GM12878 (cell line): ENCODE measurements at regions not wholly inside any gene's neighbourhood (a gene's known extent, or its start where the extent isn't known, plus 50 kb on each side); places are given as distances from the start of the nearest gene placed in this dataset.

Experiments used
- ATAC-seq: fragments of 200-7000 bp; cut with Tn5 transposase; 3 replicates; pipeline ENCODE4 v1.9.1; 2020; ENCODE audit warnings: mild to moderate bottlenecking, moderate library complexity
- BruUV-seq: library from RNA; stranded (reverse); fragments of 400-500 nt; replicated peaks from 2 replicates; lab custom pipeline; 2021; lab: Mats Ljungman, UMichigan
- CTCF ChIA-PET: fragments of 300-600 bp; sonication (Branson Sonifier 250); formaldehyde crosslinking; extraction: SDS; loops from one replicate; lab custom pipeline; 2021; ENCODE audit warnings: inconsistent platforms; lab: Yijun Ruan, JAX
- POLR2A ChIA-PET: fragments of 350-600 bp; formaldehyde crosslinking; extraction: SDS; loops from one replicate; lab custom pipeline; 2021; ENCODE audit warnings: inconsistent platforms; lab: Charles Lee
- RAD21 ChIA-PET: fragments of 300-600 bp; sonication (Branson Sonifier 250); formaldehyde crosslinking; loops from one replicate; lab custom pipeline; 2023; ENCODE audit warnings: antibody characterized with exemption; ENCODE audit not compliant: unreplicated experiment; lab: Charles Lee
- SMC1A ChIA-PET: fragments of 300-600 bp; sonication (Branson Sonifier 250); formaldehyde crosslinking; loops from one replicate; lab custom pipeline; 2023; ENCODE audit not compliant: unreplicated experiment, uncharacterized antibody; lab: Charles Lee
- DNase-seq: peaks from one replicate; pipeline ENCODE4 v3.0.0-alpha.2; 2011; ENCODE audit warnings: low read depth, low spot score
- FAIRE-seq: peaks from 3 replicates; lab custom pipeline; 2011; peaks lifted over from hg19 to GRCh38; lab: Jason Lieb, UNC
- H2AFZ ChIP-seq: 2 replicates; pipeline ENCODE4 v1.6.0; 2011; ENCODE audit warnings: low read depth, low read length, control low read depth; ENCODE audit not compliant: control insufficient read depth
- H3K27ac ChIP-seq: 2 replicates; pipeline ENCODE4 v1.5.1; 2011; ENCODE audit warnings: control low read depth; ENCODE audit not compliant: control insufficient read depth, insufficient read depth
- H3K27me3 ChIP-seq, 2 experiments: replicated peaks in 1 of 2; 2 replicates each; pipeline versions ENCODE4 v1.6.0 to v1.6.1; 2011; ENCODE audit warnings: low read length in 1 of 2; ENCODE audit not compliant: control insufficient read depth in 2 of 2, insufficient read depth in 2 of 2
- H3K36me3 ChIP-seq, 2 experiments: 2 replicates each; pipeline ENCODE4 v1.5.1; 2011; ENCODE audit warnings: low read length in 1 of 2; ENCODE audit not compliant: control insufficient read depth in 2 of 2, insufficient read depth in 2 of 2
- H3K4me1 ChIP-seq: 2 replicates; pipeline ENCODE4 v1.6.1; 2011; ENCODE audit warnings: mild to moderate bottlenecking, low read length, moderate library complexity, mixed read lengths; ENCODE audit not compliant: control insufficient read depth, insufficient read depth
- H3K4me2 ChIP-seq: 2 replicates; pipeline ENCODE4 v1.6.0; 2011; ENCODE audit warnings: control low read depth; ENCODE audit not compliant: control insufficient read depth, insufficient read depth
- H3K4me3 ChIP-seq: fragments of 200-600 bp; sonication (generic); 2 replicates; pipeline ENCODE4 v1.5.1; 2016
- H3K79me2 ChIP-seq: 2 replicates; pipeline ENCODE4 v1.6.0; 2011; ENCODE audit warnings: low read length; ENCODE audit not compliant: control insufficient read depth, insufficient read depth
- H3K9ac ChIP-seq: 2 replicates; pipeline ENCODE4 v1.8.0; 2011; ENCODE audit warnings: low read length, control low read depth, mixed read lengths; ENCODE audit not compliant: control insufficient read depth, insufficient read depth
- H3K9me3 ChIP-seq: replicated peaks from 3 replicates; pipeline ENCODE4 v1.5.1; 2011; ENCODE audit warnings: mild to moderate bottlenecking, low read length; ENCODE audit not compliant: control insufficient read depth, insufficient read depth
- H4K20me1 ChIP-seq: 2 replicates; pipeline ENCODE4 v1.6.0; 2011; ENCODE audit not compliant: control insufficient read depth, insufficient read depth
- CREM ChIP-seq: IDR thresholded peaks from 2 replicates; pipeline ENCODE4 v1.6.1; 2014; ENCODE audit warnings: antibody characterized with exemption, low read depth
- DPF2 ChIP-seq: fragments of 450-650 bp; IDR thresholded peaks from 2 replicates; pipeline ENCODE4 v1.6.1; 2017; ENCODE audit warnings: mild to moderate bottlenecking
- GATAD2B ChIP-seq: fragments of 450-650 bp; conservative IDR thresholded peaks from 2 replicates; pipeline ENCODE4 v1.6.1; 2017; ENCODE audit warnings: low read depth, mild to moderate bottlenecking, moderate library complexity
- IKZF1 ChIP-seq: fragments of 450-650 bp; conservative IDR thresholded peaks from 2 replicates; pipeline ENCODE4 v1.6.1; 2017; ENCODE audit warnings: antibody characterized with exemption, mild to moderate bottlenecking
- IRF4 ChIP-seq: IDR thresholded peaks from 2 replicates; pipeline ENCODE4 v1.6.1; 2011; ENCODE audit warnings: low read depth, low read length
- KLF5 ChIP-seq: fragments of 450-650 bp; IDR thresholded peaks from 2 replicates; pipeline ENCODE4 v1.6.1; 2014; ENCODE audit warnings: mild to moderate bottlenecking; ENCODE audit not compliant: partially characterized antibody
- MTA2 ChIP-seq: fragments of 450-650 bp; IDR thresholded peaks from 2 replicates; pipeline ENCODE4 v1.6.1; 2016; ENCODE audit warnings: low read depth, mild to moderate bottlenecking, moderate library complexity
- POLR2A ChIP-seq: IDR thresholded peaks from 2 replicates; pipeline ENCODE4 v1.6.1; 2011; ENCODE audit warnings: low read depth, mild to moderate bottlenecking, low read length
- RAD51 ChIP-seq: fragments of 450-650 bp; IDR thresholded peaks from 2 replicates; pipeline ENCODE4 v1.6.1; 2016; ENCODE audit warnings: moderate library complexity, mild to moderate bottlenecking, inconsistent platforms
- SMC3 ChIP-seq: IDR thresholded peaks from 2 replicates; pipeline ENCODE4 v1.6.1; 2011; ENCODE audit warnings: low read length, improper control_type of control experiment, borderline replicate concordance
- SP1 ChIP-seq: IDR thresholded peaks from one replicate; pipeline ENCODE4 v1.6.1; 2011; ENCODE audit warnings: low read depth, low read length
- SPI1 ChIP-seq: IDR thresholded peaks from 2 replicates; pipeline ENCODE4 v1.6.1; 2011; ENCODE audit warnings: low read depth, mild to moderate bottlenecking, low read length, moderate library complexity, borderline replicate concordance; ENCODE audit not compliant: insufficient read depth
- ZNF207 ChIP-seq: fragments of 450-650 bp; IDR thresholded peaks from 2 replicates; pipeline ENCODE4 v1.6.1; 2014; ENCODE audit warnings: antibody characterized with exemption, mild to moderate bottlenecking, borderline replicate concordance
- ZNF217 ChIP-seq: fragments of 450-650 bp; IDR thresholded peaks from 2 replicates; pipeline ENCODE4 v1.6.1; 2017; ENCODE audit warnings: antibody characterized with exemption, mild to moderate bottlenecking
- ZZZ3 ChIP-seq: IDR thresholded peaks from 2 replicates; pipeline ENCODE4 v1.6.1; 2011; ENCODE audit warnings: low read depth; ENCODE audit not compliant: control insufficient read depth, insufficient read length
- WGBS: methylation state at CpG from one replicate; pipeline ENCODE4 v1.1.6; 2016; ENCODE audit warnings: low lambda C conversion rate; ENCODE audit not compliant: insufficient replicate concordance, insufficient coverage; ENCODE audit errors: missing lambda C conversion rate; 5-methylcytosine and 5-hydroxymethylcytosine counted together
- in situ Hi-C: fragments of 300-500 bp; cut with MboI; formaldehyde crosslinking; loops from 9 replicates; pipeline ENCODE4 v1.14.3; 2018; ENCODE audit warnings: mixed read lengths
- intact Hi-C: fragments of 100-400 bp; cut with micrococcal nuclease; formaldehyde crosslinking; loops from one replicate; pipeline ENCODE4 v1.14.2; 2022; ENCODE audit not compliant: unreplicated experiment
- TF ChIP-seq, protein P1 (sequence below): fragments of 150-350 bp; IDR thresholded peaks from 2 replicates; pipeline ENCODE4 v1.6.1; 2014; ENCODE audit warnings: mild to moderate bottlenecking, low read depth, low read length

- no TSS peak for BruUV-seq
- 40% methylated on average over 3 of the region's 3 CpGs for WGBS
- intact Hi-C loops = no loop called here
These were observed 167.0 kb downstream of the AASDH start for GRCh38 chr4:56220261-56220660.

More at GRCh38 chr4:56220261-56220660, 167.0 kb downstream of the AASDH start:
- H3K4me3 ChIP-seq = no peak overlapping the region
- ChIA-PET CTCF (no interaction called here), RAD21 (no interaction called here), POLR2A (no interaction called here), SMC1A (no interaction called here)
- in situ Hi-C loops = no loop called here
- H3K27ac ChIP-seq = no peak overlapping the region
- no peak for DNase-seq
- H4K20me1 ChIP-seq = no peaks in the 10 kb centered on the region
- no peak overlapping the region for H3K9ac ChIP-seq
- H3K79me2 ChIP-seq = no peaks in the 10 kb centered on the region
- no peak for FAIRE-seq
- H3K36me3 ChIP-seq = no peaks in the 10 kb centered on the region
- H3K9me3 ChIP-seq = no peaks in the 10 kb centered on the region
- H2AFZ ChIP-seq = no peak overlapping the region
- ATAC-seq = no peak
- H3K4me2 ChIP-seq = no peak overlapping the region
- H3K27me3 ChIP-seq = no peaks in the 10 kb centered on the region
- no peaks in the 10 kb centered on the region for H3K4me1 ChIP-seq
- TF ChIP-seq, protein P1, sequence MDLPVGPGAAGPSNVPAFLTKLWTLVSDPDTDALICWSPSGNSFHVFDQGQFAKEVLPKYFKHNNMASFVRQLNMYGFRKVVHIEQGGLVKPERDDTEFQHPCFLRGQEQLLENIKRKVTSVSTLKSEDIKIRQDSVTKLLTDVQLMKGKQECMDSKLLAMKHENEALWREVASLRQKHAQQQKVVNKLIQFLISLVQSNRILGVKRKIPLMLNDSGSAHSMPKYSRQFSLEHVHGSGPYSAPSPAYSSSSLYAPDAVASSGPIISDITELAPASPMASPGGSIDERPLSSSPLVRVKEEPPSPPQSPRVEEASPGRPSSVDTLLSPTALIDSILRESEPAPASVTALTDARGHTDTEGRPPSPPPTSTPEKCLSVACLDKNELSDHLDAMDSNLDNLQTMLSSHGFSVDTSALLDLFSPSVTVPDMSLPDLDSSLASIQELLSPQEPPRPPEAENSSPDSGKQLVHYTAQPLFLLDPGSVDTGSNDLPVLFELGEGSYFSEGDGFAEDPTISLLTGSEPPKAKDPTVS = no peak
- TF ChIP-seq MTA2 = no peak
- no peak for TF ChIP-seq KLF5
- no peak for TF ChIP-seq ZZZ3
- no peak for TF ChIP-seq SP1
- no peak for TF ChIP-seq ZNF207
- no peak for TF ChIP-seq SPI1
- no peak for TF ChIP-seq SMC3
- TF ChIP-seq DPF2 = no peak
- TF ChIP-seq POLR2A = no peak
- no peak for TF ChIP-seq IRF4
- TF ChIP-seq CREM = no peak
- TF ChIP-seq RAD51 = no peak
- no peak for TF ChIP-seq ZNF217
- no peak for TF ChIP-seq GATAD2B
- TF ChIP-seq IKZF1 = no peak
